Glomerular visceral epithelial cell (primary cell): ENCODE measurements at regions not wholly inside any gene's neighbourhood (a gene's known extent, or its start where the extent isn't known, plus 50 kb on each side); places are given as distances from the start of the nearest gene placed in this dataset.
"Not testable (repeated sequence)": the region's sequence is repeated elsewhere in the genome, so short reads cannot be mapped to it uniquely, and the experiment has no call there.

ENCODE experiments used
- DNase-seq: peaks from one replicate; pipeline ENCODE4 v3.0.0-alpha.2; 2016; ENCODE audit errors: extremely low spot score

DNA sequence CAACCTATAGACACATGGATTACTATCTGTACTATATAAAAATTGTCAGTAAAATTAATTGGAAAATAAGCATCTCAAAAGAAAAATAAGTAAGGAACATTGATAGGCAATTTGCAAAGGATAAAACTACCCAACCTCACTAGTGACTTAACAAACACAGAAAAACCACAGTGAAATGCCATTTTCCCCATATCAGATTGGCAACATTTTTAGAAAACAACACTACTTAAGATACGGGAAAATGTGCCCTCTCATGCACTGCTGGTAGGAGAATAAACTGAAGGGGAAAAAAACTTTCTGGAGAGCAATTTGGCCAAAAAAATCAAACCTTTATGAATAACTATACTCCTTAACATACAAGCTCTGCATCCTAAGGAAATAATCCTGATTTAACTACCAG is 254.0 kb downstream of the DEPDC1B start:
- no peak for DNase-seq

DNA sequence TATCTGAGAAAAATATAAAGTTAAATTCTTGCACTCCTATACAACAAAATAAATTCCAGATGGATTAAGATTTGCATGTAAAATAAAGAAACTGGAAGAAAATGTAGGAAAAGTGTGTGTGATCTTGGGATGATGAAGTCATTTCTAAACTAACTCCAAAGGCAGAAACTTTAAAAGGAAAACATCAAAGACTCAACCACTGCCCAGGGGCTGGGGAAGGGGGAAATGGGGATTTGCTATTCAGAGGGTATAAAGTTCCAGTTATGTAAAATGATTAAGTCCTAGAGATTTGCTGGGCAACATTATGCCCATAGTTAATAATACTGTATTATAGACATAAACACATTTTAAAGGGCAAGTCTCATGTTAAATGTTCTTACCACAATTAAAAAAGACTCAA is 254.5 kb downstream of the DEPDC1B start:
- no peak for DNase-seq

DNA sequence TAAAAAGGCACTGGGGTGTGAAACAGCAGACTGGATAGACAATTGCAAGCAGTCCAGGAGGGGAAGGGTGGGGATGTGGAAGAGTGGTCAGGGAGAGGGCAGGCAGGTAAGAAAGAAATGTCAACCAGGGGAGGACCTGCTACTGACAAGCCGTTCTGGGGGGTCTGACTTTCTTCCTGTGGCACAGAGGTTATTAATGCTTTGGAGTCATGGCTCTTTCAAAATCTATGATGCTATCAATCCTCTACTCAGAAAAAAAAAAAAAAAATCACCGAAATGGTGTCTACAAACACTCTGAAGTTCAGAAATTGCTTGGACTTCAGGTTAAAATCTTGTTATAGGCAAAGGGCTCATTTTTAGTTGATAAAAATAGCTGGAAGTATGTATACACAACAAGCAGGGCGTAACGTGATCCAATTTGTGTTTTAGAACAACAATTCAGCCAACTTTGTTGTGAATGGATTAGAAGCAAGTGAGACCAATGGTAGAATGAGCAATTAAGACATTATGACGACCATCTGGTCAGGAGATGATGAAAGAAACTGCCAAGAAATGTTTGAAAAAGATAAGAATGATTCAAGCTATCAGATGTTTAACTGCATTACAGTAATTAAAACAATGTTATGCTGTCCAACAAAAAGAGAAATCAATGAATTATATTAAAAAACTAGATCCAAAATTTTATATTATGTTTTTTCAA is 255.2 kb downstream of the DEPDC1B start:
- no peak for DNase-seq

DNA sequence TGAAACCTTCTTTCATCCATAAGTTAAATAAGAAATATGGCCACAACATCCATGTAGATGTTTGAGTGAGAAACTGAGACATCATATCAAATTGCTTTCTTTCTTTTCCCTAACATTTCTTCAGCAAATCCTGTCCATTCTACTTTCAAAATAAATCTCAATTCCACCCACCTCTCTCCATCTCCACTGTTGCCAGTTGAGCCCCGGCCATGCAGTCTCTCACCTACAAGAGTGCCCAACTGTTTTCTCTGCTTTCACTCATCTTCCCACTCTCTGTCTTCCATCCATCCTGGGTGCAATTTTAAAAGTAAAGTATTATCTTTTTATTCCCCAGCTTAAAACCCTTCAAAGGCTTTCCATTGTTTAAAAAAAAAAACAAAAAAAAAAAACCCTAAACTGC is 260.4 kb downstream of the DEPDC1B start:
- DNase-seq: no peak

DNA sequence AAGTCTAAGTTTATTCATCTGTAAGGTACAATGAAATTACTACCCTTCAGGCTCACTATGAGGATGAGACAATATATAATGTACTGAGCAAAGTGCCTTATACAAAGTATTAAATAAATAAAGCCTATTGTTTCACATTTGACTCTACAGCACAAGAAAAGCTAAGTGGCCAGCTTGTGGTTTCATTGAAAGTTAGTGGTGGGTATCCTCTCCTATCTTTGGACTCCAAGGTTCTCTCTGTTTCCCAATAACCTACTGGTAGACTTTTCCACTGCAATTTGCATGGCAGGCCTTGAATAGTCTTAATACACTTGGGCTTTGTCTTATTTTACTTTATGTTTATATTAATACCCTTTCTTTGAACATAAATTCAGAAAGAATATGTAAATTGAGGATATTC is 262.7 kb downstream of the DEPDC1B start:
- DNase-seq: no peak

DNA sequence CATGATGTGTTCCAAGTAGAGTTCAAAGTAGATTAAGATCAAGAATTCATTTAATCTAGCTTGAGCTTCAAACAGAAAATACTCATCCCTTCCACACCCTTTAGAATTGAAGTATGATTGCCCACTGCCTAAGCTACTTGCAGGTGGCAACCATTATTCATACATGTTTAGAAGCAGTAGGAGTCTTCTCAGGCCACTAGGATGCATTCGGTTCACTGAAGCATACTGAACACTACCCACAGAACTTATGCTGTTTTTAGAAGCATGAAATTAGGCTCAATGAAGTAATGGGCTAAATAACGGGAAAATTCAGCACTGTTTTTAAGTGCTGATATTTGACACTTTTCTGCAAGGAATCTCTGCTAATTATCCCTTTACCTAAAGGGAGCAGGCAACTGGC is 263.4 kb downstream of the DEPDC1B start:
- no peak for DNase-seq

DNA sequence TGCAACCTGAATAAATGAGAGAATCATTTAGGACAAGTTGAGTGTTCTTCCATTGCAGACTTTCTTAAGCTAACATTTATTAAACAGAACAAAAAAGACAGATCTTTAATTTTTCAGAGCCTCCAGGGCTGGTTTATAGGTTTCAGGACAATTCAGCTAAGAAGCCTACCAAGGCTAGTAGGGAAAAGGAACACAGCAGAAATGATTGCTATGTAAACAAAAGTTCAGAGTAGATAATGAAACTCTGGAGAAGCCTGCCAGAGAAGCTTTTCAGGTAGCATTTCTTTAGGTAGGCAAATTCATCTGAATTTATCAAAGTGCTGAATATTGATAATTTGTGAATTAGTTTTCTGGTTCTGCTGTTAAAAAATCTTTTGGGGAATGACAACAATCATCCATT is 264.2 kb downstream of the DEPDC1B start:
- no peak for DNase-seq

DNA sequence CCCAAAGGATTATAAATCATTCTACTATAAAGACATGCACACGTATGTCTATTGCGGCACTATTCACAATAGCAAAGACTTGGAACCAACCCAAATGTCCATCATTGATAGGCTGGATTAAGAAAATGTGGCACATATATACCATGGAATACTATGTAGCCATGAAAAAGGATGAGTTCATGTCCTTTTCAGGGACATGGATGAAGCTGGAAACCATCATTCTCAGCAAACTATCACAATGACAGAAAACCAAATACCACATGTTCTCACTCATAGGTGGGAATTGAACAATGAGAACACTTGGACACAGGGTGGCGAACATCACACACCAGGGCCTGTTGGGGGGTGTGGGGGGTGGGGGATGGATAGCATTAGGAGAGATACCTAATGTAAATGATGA is 273.8 kb downstream of the DEPDC1B start:
- not testable (repeated sequence) for DNase-seq

DNA sequence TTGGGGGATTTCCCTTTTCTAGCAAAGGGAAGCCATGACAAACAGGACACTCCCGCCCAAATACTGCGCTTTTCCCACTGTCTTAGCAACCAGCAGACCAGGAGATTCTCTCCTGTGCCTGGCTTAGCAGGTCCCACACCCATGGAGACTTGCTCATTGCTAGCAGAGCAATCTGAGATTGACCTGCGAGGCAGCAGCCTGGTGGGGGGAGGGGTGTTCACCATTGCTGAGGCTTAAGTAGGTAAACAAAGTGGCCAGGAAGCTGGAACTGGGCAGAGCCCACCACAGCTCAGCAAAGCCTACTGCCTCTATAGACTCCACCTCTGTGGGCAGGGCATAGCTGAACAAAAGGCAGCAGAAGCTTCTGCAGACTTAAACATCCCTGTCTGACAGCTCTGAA is 279.2 kb downstream of the DEPDC1B start:
- not testable (repeated sequence) for DNase-seq

DNA sequence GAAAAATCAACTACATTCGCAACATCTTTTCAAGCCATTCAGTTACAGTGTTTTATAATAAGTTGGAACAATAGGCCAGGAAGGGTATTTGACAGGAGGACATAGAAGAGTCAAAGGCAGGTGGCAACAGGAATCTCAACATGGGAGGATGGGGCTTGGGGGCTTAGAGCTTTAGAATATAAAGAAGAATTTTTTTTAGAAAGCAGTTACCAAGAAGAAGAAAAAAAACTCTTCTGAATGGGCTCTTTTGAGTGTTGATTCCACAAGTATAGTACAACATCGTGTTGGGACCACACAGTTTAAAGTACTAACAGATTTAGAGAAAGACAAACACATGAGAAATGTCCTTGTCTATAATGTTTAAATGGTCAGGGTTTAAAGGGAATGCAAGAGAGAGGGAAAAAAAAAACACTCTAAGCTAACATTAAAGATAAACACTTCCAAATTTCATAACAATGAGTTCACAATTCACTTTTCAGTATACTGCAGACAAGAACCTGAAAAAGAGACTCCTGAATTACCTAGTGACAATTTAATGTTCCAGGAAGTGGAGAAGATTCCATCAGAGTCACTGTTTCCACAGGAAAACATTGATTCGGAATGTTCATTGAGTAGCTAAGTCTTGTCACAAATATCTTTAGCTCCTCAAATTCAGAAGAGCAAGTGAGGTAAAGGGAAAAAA is 282.3 kb downstream of the DEPDC1B start:
- DNase-seq: no peak

DNA sequence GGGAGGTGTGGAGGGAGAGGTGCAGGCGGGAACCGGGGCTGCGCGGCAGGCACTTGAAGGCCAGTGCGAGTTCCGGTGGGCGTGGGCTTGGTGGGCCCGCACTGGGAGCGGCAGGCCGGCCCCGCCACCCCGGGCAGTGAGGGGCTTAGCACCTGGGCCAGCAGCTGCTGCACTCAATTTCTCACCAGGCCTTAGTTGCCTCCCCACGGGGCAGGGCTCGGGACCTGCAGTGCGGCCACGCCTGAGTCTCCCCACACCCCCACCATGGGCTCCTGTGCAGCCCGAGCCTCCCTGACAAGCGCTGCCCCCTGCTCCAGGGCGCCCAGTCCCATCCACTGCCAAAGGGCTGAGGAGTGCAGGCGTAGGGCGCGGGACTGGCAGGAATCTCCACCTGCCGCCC is 284.5 kb downstream of the DEPDC1B start:
- DNase-seq: no peak

DNA sequence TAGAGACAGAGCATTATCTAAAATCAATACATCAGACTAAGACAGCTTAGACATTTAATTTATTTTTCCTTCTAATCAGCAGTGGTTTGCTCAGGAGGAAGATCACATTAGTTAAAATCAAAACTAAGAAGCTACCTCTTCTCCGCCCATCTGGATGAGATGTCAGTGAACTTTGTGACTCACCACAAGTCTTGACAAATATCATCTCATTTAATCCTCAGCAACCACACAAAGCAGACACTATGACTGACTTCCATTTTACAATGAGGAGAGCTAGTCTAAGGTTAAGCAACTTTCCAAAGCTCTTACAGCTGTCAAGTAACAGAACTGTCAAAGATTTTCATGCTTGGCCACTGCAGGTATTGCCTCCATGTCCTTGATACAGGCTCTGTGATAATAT is 289.5 kb downstream of the DEPDC1B start:
- no peak for DNase-seq

DNA sequence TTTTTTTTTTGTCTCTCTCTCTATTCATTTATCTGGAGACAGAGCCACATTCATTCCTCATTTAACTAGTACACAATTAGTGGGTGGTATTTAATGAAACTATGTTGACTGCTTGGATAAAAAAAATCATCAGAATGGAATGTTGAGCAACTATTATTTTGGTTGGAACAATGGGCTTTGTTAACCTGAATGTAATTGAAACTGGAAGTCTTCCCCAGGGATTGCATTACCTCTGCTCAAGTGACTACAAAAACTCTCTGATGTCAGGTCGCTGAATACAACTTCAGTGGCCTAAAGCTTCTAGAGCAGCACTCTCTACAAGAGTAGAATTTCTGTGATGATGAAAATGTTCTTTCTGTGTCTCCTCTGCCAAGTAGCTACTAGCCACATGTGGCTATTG is 295.8 kb downstream of the DEPDC1B start:
- no peak for DNase-seq

DNA sequence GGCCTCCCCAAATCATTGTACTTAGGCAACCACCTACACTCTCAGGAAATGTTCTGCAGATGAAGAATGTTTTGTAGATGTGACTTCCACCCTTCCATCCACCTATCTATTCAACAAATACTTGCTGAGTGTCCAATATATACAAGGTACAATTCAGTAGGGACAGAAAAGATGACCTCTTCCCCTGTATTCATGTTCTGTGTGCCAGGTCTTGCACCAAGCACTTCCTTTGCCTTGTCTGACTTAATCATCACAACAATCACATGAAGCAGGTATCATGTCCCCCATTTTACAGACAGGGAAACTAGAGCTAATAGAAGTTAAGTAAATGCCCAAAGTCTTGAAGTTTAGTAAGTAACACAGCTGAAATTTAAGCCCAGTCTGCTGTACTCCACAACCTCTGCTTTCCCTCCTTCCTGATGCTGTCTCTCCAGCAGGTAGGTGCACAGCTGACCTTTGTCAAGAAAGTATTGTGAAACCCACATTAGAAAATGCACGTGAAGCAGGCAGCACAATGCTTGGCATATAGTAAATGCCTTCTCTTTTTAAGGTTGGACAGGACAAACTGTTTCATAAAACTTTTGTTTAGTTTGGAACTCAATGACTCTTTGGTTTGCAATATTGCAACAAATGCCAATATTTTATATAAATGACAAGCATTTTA is 296.5 kb downstream of the DEPDC1B start:
- DNase-seq: no peak

DNA sequence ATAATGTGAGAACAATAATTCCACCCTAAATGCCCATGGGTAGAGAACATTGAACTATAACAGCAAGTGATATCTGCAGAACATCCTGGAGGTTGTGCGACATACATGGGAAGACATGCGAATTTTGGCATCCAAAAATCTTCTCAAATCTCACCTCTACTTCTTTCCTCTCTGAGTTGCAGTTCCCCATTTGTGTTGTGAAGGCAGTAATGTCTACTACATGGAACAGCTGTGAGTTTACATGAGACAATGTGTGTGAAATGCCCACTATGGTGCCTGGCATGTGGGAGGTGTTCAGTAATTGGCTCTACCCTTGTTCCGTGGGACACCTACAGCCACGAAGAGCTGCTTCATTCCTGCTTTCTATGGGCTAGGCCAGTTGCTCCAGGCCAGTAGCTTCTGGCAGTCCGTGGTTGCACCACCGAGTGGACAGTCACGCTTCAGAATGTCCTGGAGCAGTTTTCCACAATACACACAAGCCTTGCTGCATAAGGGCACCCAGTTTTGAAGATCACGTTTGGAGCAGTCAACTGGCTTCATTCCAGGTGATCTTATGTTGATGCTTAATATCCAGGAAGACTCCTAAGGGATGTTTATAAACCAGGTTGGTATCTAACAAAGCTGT is 297.7 kb downstream of the DEPDC1B start:
- no peak for DNase-seq

DNA sequence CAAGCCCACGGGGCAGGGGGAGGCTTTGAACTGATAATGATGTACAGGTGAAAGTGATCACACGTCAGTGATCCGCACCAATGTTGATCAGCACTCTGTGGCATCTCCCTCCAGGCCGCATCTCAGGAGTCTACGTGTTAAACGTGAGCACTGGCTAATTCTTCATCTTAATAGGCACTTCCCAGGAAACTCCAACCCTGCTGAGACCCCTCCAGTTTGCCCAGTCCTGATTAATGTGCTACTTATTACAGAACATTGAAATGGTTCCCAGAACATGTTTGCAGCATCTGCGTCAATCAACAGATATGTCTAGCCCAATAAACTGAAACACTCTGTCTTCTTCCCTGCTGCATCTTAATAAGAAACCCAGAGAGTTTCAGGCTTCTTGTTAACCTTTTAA is 298.4 kb downstream of the DEPDC1B start:
- no peak for DNase-seq

DNA sequence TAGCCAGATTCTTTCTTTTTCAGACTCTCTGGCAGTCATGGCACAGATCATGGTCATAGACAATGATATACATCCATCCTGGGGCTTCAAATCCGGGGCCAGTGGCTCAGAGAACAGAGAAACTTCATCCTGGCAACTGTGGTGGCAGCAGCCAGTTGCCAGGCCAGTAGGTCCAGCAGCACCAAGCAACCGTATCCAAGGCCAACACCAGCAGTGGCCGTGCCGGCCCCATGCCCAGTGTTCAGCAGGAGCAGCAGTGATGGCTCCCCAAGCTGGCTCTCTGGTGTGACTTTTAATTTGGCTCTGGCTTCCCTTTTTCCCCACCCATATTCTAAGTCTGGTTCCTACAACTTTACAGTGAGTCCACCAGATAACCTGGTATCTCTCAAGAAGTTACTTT is 300.5 kb downstream of the DEPDC1B start:
- no peak for DNase-seq

DNA sequence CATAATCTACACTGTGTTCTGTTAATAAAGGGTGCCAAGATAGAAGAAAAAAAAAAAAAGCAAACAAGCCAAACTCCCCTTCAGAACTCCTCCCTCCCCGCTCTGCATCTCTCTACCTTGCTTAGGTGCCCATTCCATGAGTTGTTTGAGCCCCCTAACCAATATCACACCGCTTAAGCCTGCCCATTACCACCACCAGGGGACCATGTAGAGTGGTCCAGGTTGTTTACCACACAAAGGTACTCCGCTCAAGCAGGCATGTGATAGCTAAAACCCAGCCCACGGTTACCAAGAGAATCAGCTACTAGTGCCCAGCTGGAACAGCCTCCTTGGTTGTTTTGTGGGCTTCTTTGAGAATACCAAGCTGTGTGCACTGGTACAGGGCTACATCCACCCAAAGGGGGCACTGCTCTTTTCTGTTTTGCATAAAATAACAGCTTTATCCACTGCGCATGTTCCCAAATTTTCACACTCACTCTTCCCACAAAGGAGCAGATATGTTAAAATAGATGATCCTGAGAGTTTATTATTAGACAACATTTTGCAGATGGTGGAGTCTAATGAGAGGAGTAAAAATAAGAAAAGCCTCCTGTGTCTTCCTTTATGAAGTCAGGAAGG is 304.1 kb downstream of the DEPDC1B start:
- no peak for DNase-seq

DNA sequence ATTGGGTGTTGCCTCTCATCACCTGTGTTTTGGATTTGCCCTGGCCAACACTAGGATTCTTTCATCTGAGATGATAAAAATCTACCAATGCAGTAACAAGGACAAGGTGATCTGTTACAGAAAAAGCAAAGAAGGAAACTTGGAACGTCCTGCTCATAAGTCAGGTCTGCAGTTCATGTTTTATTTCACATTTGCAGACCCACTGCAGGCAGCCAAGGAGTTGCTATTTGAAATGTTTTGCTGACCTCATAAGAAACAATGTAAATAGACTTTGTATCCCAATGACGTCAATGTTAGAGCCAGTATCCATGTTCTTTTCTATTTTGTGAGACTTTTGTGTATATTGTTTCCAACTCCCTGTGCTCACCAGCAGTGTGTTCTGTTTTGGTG is 312.9 kb downstream of the DEPDC1B start:
- DNase-seq: no peak

DNA sequence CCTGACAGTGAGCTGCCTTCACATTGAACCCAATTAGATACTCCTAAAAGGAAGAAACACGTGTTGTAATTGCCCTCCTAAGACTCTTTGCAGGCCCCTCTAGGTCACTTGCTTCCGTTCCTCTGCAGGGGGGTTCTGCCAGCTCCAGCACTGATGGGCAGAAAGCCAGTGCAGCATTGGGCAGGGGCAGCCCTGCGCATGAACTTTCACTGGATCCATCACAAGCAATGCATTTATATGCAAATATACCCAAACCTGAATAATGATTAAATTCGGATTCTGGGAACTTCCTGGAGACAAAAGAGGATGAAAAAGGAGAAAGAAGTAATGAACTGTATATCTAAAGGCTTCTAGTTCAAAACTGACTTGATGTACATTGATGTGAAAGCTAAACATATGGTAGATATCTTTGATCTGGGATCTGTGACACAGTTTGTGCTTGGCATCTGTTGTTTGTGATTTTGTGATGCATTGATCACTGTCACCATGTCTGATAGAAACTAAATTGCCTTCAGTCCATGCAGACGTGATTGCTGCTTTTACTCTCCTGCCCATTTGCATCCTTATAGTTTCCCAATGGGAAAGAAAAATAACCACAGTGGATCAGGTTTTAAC is 313.4 kb downstream of the DEPDC1B start:
- no peak for DNase-seq

DNA sequence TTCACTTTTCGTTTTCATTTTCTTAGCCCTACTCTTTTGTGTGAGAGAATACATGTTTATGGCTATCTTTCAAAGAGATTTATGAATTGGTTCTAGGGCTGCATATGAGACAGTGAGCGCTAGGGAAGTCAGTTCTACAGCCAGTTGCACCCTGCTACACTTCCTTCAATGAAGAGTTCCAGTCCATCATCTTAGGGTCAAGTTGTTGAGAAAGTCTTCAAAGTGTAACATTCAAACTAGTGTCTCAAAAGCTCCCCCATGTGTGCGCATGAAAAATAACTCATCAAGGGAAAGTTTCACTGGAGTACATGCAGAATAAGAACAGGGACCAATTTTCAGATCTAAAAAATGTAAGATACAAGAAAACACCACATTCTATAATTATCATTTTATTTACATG is 317.2 kb downstream of the DEPDC1B start:
- peak; percentile 24 for DNase-seq

DNA sequence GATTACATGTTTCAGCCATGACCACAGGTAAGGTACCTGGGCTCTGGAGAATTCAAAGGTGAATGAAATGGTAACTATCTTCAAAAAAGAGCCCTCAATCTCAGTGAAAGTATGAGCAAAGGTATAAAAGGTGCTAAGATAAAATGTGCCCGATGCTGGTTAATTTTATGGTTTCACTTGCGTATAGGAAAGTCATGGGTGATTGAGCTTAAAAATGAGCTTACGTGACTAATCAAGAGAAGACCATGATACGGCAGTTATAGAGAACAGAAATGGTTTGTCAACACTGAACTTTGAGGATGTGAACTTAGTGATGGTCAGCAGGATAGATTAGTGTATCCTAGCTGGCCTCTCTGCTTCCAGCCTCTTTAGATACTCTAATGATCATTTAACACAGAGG is 320.1 kb downstream of the DEPDC1B start:
- DNase-seq: no peak
